KMS-11 (cell line): ENCODE measurements at regions not wholly inside any gene's neighbourhood (a gene's known extent, or its start where the extent isn't known, plus 50 kb on each side); places are given as distances from the start of the nearest gene placed in this dataset.

Experiments
- H2AFZ ChIP-seq: fragments of 200-600 bp; sonication (generic); 2 replicates; pipeline ENCODE4 v1.6.1; 2016; ENCODE audit warnings: antibody characterized with exemption, mixed run types, low read depth
- H3K27ac ChIP-seq: fragments of 200-600 bp; sonication (generic); 2 replicates; pipeline ENCODE4 v1.6.1; 2016; ENCODE audit warnings: mild to moderate bottlenecking, mixed run types
- H3K27me3 ChIP-seq: fragments of 200-600 bp; sonication (generic); 2 replicates; pipeline ENCODE4 v1.6.1; 2017; ENCODE audit warnings: mild to moderate bottlenecking, low read depth, mixed run types, moderate library complexity; ENCODE audit not compliant: insufficient read depth
- H3K36me3 ChIP-seq: fragments of 200-600 bp; sonication (generic); 2 replicates; pipeline ENCODE4 v1.6.1; 2017; ENCODE audit warnings: mild to moderate bottlenecking, mixed run types; ENCODE audit not compliant: insufficient read depth
- H3K4me1 ChIP-seq: fragments of 200-600 bp; sonication (generic); 2 replicates; pipeline ENCODE4 v1.6.1; 2016; ENCODE audit warnings: mild to moderate bottlenecking, low read depth, mixed run types; ENCODE audit not compliant: poor library complexity, severe bottlenecking
- H3K4me2 ChIP-seq: fragments of 200-600 bp; sonication (generic); 2 replicates; pipeline ENCODE4 v1.7.0; 2016; ENCODE audit warnings: mild to moderate bottlenecking, mixed run types
- H3K4me3 ChIP-seq: fragments of 200-600 bp; sonication (generic); IDR thresholded peaks from 2 replicates; pipeline ENCODE4 v1.6.1; 2017; ENCODE audit warnings: low read depth, low read length, mixed read lengths; ENCODE audit not compliant: insufficient read depth
- H3K79me2 ChIP-seq: fragments of 200-600 bp; sonication (generic); 2 replicates; pipeline ENCODE4 v1.6.1; 2016; ENCODE audit warnings: low read depth, mixed run types; ENCODE audit not compliant: insufficient read depth
- H3K9ac ChIP-seq: fragments of 200-600 bp; sonication (generic); 2 replicates; pipeline ENCODE4 v1.6.1; 2016; ENCODE audit warnings: mild to moderate bottlenecking, mixed run types
- H4K20me1 ChIP-seq: fragments of 200-600 bp; sonication (generic); 2 replicates; pipeline ENCODE4 v1.6.1; 2016; ENCODE audit warnings: mild to moderate bottlenecking, mixed run types; ENCODE audit not compliant: insufficient read depth
- TF ChIP-seq, protein P1 (sequence below): fragments of 200-600 bp; sonication (generic); conservative IDR thresholded peaks from 2 replicates; pipeline ENCODE4 v1.6.1; 2017; ENCODE audit warnings: low read depth, mild to moderate bottlenecking, antibody characterized with exemption, low read length, moderate library complexity, mixed read lengths

DNA sequence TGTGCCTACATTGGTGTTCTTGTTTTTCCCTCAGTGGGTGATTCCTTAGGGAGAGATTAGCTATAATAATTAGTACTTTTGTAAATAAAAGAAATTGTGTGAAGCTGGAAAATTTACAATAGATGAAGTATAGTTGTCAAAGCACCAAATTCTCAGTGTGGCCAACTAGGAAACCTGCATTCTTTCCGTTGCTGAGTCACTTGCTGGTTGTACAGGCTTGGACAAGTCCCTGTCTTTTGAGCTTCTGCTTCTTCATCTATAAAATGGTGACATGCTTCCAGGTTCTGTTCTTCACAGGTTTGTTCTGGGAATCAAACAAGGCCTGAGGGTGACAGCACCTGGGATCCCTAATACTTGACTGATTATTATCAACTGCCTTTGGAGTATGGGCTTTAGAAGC lies 184.1 kb upstream of the HES1 start:
- Histone ChIP-seq H3K4me1 (no peaks in the 10 kb centered on the region), H3K27me3 (no peaks in the 10 kb centered on the region), H3K79me2 (no peaks in the 10 kb centered on the region), H3K27ac (no peak overlapping the region), H2AFZ (no peak overlapping the region), H3K36me3 (no peaks in the 10 kb centered on the region), H3K9ac (no peak overlapping the region), H3K4me2 (no peak overlapping the region), H4K20me1 (no peaks in the 10 kb centered on the region), H3K4me3 (no peak overlapping the region)
- TF ChIP-seq, protein P1, sequence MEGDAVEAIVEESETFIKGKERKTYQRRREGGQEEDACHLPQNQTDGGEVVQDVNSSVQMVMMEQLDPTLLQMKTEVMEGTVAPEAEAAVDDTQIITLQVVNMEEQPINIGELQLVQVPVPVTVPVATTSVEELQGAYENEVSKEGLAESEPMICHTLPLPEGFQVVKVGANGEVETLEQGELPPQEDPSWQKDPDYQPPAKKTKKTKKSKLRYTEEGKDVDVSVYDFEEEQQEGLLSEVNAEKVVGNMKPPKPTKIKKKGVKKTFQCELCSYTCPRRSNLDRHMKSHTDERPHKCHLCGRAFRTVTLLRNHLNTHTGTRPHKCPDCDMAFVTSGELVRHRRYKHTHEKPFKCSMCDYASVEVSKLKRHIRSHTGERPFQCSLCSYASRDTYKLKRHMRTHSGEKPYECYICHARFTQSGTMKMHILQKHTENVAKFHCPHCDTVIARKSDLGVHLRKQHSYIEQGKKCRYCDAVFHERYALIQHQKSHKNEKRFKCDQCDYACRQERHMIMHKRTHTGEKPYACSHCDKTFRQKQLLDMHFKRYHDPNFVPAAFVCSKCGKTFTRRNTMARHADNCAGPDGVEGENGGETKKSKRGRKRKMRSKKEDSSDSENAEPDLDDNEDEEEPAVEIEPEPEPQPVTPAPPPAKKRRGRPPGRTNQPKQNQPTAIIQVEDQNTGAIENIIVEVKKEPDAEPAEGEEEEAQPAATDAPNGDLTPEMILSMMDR, result no peak

DNA sequence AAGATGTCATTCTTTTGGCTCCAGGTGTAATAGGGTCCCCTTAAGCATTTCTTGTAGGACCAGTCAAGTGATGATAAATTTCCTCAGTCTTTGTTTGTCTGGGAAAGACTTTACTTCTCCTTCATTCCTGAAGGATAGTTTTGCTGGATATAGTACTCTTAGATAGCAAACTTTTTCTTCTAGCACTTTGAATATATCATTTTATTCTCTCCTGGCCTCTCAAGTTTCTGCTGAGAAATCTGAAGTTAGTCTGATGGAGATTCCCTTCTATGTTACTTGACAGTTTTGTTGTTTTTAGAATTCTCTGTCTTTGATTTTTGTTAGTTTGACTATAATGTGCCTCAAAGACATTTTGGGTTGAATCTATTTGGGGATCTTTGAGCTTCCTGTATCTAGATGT lies 181.2 kb upstream of the HES1 start:
- H4K20me1 ChIP-seq, result no peaks in the 10 kb centered on the region
- H3K4me2 ChIP-seq, result no peak overlapping the region
- no peak overlapping the region for H3K4me3 ChIP-seq
- H3K27ac ChIP-seq, result no peak overlapping the region
- no peaks in the 10 kb centered on the region for H3K4me1 ChIP-seq
- TF ChIP-seq, protein P1, result no peak
- no peak overlapping the region for H2AFZ ChIP-seq
- H3K36me3 ChIP-seq, result no peaks in the 10 kb centered on the region
- H3K79me2 ChIP-seq, result no peaks in the 10 kb centered on the region
- no peaks in the 10 kb centered on the region for H3K27me3 ChIP-seq
- H3K9ac ChIP-seq, result no peak overlapping the region

DNA sequence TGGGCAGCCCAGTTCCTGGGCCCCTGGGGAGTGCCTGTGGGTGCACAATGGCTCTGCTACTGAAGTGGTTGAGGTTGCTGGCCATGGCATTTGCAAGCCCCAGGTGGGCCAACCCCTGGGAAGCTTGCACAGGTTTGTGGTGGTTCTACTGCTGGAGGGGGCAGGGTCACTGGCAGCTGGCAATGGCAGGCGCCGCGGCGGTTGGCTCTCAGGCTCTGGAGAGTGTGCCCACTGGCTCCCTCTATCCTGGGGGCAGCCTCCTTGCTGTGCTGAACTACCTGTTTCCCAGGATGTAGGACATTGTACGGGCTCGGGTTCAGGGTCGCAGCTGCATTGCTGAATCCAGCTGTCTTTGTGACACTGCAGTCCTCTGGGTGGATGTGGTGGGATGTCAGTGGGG lies 180.2 kb upstream of the HES1 start:
- H3K36me3 ChIP-seq, result no peaks in the 10 kb centered on the region
- H4K20me1 ChIP-seq, result no peaks in the 10 kb centered on the region
- H2AFZ ChIP-seq, result no peak overlapping the region
- H3K9ac ChIP-seq, result no peak overlapping the region
- no peak overlapping the region for H3K4me2 ChIP-seq
- no peak overlapping the region for H3K4me3 ChIP-seq
- no peaks in the 10 kb centered on the region for H3K79me2 ChIP-seq
- TF ChIP-seq, protein P1, result no peak
- H3K27ac ChIP-seq, result no peak overlapping the region
- H3K4me1 ChIP-seq, result no peaks in the 10 kb centered on the region
- H3K27me3 ChIP-seq, result no peaks in the 10 kb centered on the region

DNA sequence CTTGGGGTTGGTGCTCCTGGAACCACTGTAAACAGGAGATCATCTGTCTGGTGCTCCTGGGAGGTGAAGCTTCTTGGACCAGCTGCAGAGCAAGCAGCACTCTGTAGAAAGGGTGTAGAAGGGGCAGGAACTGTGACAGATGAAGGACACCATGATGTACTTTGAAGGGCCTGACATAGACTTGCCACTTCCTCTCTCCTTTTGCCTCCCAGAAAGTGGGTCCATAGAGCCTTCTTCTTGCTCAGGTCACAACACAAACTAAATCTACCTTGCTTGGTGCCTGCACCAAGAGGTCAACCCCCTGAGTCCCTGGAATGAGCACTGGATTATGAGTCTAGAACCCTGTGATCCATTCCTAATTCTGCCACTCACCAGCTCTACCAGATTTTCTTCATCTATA lies 176.1 kb upstream of the HES1 start:
- H3K4me1 ChIP-seq, result no peaks in the 10 kb centered on the region
- H3K27ac ChIP-seq, result no peak overlapping the region
- H3K4me2 ChIP-seq, result no peak overlapping the region
- no peak overlapping the region for H3K4me3 ChIP-seq
- H2AFZ ChIP-seq, result no peak overlapping the region
- TF ChIP-seq, protein P1, result no peak
- H3K27me3 ChIP-seq, result no peaks in the 10 kb centered on the region
- no peaks in the 10 kb centered on the region for H3K79me2 ChIP-seq
- no peaks in the 10 kb centered on the region for H4K20me1 ChIP-seq
- no peaks in the 10 kb centered on the region for H3K36me3 ChIP-seq
- H3K9ac ChIP-seq, result no peak overlapping the region
